GM19025 (cell line): ENCODE measurements at regions not wholly inside any gene's neighbourhood (a gene's known extent, or its start where the extent isn't known, plus 50 kb on each side); places are given as distances from the start of the nearest gene placed in this dataset.
"Not testable (repeated sequence)": the region's sequence is repeated elsewhere in the genome, so short reads cannot be mapped to it uniquely, and the experiment has no call there.

Source experiments
- ATAC-seq: cut with Tn5 transposase; IDR thresholded peaks from one replicate; pipeline ENCODE4 v1.9.1; 2021; ENCODE audit warnings: mild to moderate bottlenecking, low read depth, moderate library complexity; ENCODE audit not compliant: unreplicated experiment

DNA sequence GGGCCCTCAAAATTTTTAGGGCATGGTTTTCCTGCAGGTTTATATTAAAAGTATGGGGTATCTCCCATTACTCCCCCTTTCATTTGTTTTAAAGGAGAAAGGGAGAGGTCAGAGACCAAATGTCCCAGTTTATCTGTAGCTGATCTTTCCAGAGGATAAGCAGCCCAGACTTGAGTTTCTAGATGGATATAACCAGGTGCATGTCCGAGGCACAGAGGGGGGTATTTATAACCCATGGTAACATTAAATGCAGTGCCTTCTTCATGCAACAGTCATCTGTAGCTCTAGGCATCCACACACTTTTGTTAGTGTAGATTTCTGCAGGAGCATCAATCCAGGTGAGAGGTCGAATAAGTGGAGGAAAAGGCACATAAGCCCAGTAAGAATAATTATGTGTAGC is 890.3 kb upstream of the GOT2 start:
- ATAC-seq, result not testable (repeated sequence)

DNA sequence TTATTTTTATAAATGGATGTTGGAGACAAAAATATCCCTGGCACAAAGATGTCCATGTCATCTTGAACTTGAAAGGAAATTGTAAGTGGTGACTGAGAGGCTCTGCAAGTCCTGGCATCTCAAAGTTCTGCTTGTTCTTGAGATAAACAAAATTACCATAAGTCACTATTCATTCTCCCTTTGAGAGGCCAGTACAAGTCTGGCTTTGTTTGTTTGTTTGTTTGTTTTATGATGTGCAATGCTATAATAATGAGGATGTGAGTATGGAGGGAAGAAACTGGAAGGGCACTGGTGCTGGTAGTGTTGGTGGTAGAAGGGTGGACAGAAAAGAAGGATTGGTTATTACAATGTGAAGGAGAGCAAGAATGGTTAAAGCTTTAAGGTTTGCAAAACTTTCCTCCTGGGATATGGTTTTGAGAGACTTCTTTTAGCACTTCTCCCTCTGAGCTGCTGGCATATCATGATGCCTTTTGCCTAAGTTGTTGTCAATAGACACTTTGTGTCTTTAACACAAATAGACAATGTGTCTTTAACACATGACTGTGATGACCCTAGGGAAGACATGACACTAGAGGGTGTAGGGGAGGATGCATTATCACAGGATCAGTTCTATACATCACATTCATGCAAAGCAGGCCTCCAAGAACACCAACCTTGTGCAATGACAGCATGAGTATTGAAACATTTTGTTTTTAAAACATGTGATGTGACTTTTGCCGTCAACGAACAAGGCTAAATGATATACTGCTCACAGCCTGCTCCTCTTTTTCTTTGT is 880.5 kb upstream of the GOT2 start:
- ATAC-seq, result no peak

DNA sequence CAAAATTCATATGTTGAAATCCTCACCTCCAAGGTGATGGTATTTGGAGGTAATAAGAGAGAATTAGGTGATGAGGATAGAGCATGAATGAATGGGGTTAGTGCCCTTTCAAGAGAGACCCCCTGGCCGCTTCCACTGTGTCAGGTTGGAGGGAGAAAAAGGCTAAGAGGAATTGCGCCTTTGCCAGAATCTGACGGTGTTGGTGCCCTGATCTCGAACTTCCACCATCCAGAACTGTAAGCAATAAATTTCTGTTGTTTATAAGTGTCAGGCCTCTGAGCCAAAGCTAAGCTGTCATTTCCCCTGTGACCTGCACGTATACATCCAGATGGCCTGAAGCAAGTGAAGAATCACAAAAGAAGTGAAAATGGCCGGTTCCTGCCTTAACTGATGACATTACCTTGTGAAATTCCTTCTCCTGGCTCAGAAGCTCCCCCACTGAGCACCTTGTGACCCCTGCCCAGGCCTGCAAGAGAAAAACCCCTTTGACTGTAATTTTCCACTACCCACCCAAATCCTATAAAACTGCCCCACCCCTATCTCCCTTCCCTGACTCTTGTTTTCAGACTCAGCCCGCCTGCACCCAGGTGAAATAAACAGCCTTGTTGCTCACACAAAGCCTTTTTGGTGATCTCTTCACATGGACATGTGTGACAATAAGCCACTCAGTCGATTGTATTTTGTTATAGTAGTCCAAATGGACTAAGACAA is 878.9 kb upstream of the GOT2 start:
- ATAC-seq, result not testable (repeated sequence)

- no peak for ATAC-seq
Observed at GRCh38 chr16:59612094-59612493, 878.0 kb upstream of the GOT2 start.

- no peak for ATAC-seq
Observed at GRCh38 chr16:59611556-59611955, 877.4 kb upstream of the GOT2 start.

GRCh38 chr16:59605706-59606105 is 871.6 kb upstream of the GOT2 start:
- ATAC-seq, result no peak

DNA sequence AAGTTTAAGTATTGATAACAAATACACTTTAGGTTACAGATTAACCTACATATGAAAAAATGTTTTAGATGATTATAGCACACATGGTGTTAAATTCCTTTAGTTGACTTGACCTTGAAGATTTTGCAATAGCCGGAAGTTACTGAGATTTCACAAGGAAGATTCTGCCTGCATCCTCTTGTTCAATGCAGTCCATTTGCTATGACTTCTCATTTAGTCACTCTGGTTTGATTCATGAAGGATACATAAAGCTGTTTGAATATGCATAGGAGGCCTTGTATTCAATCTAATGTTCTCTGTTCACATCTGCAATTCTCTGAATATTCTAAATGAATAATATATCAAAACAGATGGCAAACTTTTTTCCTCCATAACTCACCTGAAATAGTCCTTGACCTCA is 870.2 kb upstream of the GOT2 start:
- no peak for ATAC-seq

GRCh38 chr16:59601452-59601851 is 867.3 kb upstream of the GOT2 start:
- no peak for ATAC-seq

DNA sequence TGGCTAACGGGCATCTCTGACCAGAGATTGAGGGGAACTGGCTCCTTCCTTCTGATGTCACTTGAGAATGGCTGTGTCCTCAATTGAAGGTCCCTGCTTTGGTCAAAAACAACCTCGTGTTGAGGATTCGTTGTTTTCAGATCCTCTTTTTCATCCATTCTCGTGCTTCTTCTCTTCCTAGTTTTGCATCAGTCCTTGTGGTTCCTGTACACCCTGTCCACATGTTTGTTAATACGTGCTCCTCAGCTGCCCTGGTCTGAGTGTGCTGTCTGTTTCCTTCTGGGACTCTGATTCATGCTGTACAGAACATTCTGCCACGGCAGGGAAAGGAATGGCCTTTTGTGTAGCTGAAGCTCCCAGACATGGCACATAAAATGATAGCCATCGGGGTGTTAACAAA is 863.2 kb upstream of the GOT2 start:
- no peak for ATAC-seq

- no peak for ATAC-seq
Observed at GRCh38 chr16:59596693-59597092, 862.6 kb upstream of the GOT2 start.

DNA sequence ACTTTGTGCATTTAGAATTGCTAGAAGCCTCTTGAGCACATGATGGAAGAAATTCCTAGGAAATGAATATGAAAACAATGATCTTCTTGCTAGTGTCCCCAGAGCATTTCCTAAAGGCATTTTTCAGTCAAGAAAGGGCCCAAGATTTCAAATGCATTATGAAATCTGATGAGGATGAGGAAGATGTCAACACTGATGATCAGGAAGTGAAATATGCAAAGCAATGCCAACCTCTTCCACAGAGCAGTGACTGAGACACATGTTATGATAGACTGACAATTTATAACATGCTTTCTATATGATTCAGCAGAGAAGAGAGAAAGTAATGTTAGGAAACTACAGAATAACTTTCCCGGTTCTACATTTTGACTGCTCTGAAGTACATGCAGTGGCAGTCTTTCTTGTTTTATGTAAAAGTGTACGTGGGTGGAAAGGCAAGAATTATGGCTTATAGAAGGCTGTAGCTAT is 859.1 kb upstream of the GOT2 start:
- ATAC-seq, result no peak

DNA sequence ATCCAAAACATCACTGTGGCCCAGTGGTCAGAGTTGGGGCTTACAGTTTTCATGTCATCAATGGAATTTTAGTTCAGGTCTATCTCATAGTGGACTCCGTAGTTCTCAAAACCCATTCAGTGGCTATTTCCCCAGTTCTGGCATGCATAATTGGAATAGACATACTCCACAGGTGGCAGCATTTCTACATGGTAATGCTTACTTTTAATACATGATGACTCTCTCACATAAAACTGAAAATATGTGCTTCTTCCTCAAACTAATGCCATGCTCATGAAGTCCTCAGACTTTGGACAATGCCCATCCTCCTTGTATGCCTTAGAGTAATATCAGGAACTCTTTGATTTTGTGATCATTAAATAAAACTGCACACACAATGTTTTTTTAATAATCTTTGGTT is 857.4 kb upstream of the GOT2 start:
- no peak for ATAC-seq

- ATAC-seq, result no peak
Observed at GRCh38 chr16:59590845-59591244, 856.7 kb upstream of the GOT2 start.

GRCh38 chr16:59586331-59586730 is 852.2 kb upstream of the GOT2 start:
- no peak for ATAC-seq

- ATAC-seq, result no peak
Observed at GRCh38 chr16:59574296-59574695, 840.2 kb upstream of the GOT2 start.

DNA sequence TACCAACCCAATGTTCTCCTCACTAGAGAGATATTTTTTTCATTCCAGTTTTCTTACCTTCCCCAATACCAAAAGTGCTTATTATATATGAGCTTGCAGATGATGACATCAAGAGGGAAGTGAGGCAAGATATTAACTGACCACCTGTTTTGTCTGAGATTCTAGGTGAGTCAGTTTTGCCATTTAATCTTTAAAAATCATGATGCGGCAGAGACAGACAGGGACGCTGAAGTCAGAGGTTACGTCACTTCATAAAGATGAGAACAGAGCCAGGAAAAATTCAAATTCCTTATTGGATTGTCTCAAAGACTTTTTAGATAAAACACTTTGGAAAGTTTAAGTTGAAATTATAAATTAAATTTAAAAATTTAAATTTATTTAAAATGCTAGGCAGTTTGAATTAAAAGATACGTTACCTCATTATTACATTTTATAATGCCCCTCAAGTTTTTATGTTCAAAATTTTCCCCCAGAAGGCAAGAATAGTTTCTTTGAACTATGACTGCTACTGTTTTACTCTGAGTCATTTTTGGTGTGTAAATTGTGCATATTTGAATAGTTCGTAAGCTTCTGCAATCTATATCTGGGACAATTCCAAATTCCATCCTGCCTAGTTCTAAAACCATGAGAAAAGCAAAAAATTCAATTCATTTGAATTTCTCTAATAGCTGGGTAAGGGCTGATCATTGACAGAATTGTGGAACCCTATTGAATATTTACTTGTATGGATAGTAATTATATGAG is 839.6 kb upstream of the GOT2 start:
- no peak for ATAC-seq

- no peak for ATAC-seq
Observed at GRCh38 chr16:59567496-59567895, 833.4 kb upstream of the GOT2 start.

GRCh38 chr16:59566446-59566845 is 832.3 kb upstream of the GOT2 start:
- no peak for ATAC-seq

DNA sequence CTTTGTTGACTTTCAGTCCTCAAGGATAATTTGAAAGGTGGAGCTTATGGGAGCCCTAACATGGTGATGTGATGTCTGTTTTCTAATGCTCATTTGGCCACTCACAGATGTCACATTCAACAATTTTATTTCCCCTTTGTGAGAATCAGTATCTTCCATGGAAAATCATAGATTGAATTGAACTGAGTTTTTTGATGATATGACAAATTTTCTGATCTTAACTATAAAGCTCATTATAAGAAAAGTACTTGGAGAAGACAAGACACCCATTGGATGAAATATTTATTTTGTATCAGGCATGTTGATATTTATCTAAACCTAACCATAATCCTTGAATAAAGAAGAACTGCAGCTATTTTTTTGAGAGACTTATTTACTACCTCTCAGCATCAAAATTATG is 824.6 kb upstream of the GOT2 start:
- no peak for ATAC-seq

DNA sequence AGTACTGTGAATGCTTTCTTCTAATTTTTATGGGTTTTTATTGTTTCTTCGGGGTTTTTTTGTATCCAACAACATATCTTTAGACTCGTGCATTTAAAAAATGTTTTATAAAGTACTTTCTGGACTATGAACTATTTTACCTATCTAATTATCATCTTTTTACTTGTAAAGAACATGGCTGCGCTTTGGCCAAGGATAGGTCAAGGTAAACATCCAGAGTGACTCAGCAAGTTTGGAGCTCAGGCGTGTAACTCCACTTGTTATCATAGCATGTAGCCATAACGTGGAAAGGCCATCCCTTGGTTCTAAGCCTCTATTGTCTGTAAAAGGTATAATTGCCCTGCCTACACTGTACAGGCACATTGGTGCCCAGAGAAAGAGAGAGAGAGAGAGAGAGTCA is 818.0 kb upstream of the GOT2 start:
- ATAC-seq, result no peak

DNA sequence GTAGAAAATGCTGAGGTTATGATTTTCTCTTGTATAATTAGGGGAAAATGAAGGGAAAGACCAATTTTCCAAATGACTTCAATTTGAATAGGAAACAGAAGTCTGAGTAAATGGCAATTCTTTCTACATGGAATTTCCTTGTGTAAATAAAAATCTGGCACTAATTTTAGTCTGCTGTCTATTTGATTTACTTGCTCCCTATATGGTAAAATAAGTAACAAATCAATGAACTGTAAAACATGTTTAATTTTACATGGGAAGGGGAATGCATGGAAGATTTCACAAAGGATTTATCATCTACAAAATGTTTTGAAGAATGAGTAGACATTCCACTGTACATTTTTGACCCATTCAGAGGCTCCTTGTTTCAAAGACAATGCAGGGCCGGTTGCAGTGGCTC is 811.6 kb upstream of the GOT2 start:
- no peak for ATAC-seq
